Keratinocyte (primary cell): ENCODE measurements at regions not wholly inside any gene's neighbourhood (a gene's known extent, or its start where the extent isn't known, plus 50 kb on each side); places are given as distances from the start of the nearest gene placed in this dataset.

Experiments used
- EZH2 ChIP-seq: IDR thresholded peaks from one replicate; pipeline ENCODE4 v1.6.1; 2012; ENCODE audit warnings: inconsistent platforms, mild to moderate bottlenecking, low read length, moderate library complexity
- TF ChIP-seq, protein P1 (sequence below), 3 experiments: IDR thresholded peaks in 1 of 3; conservative IDR thresholded peaks in 1 of 3; optimal IDR thresholded peaks in 1 of 3; 2 replicates in 2 of 3; 3 replicates in 1 of 3; pipeline versions ENCODE3 to v1.5.1; 2011; ENCODE audit warnings: low read length in 3 of 3, mild to moderate bottlenecking in 3 of 3, moderate library complexity in 2 of 3, control low read depth in 1 of 3, inconsistent platforms in 1 of 3; ENCODE audit not compliant: insufficient read depth in 2 of 3; ENCODE audit errors: extremely low read depth in 1 of 3

DNA sequence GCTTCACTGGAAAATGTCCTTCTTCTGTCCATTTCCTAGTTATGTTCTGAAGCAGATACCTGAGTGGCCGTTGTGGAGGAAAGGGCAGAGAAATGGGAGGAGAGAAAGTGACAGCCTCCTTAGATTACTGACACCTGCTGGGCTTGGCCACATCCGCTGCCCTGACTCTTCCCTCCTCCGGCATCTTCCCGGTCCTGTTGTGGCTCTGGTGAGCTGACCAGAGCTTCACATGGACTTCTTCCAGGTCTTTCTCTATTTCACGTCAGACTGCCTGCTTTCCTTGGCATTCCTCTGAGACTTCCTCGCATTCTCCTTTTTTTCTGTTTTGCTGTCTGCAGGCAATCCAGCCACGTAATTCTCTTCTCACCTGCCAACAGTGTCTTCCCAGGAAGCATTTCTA lies 138.7 kb upstream of the E2F8 start:
- TF ChIP-seq, protein P1, sequence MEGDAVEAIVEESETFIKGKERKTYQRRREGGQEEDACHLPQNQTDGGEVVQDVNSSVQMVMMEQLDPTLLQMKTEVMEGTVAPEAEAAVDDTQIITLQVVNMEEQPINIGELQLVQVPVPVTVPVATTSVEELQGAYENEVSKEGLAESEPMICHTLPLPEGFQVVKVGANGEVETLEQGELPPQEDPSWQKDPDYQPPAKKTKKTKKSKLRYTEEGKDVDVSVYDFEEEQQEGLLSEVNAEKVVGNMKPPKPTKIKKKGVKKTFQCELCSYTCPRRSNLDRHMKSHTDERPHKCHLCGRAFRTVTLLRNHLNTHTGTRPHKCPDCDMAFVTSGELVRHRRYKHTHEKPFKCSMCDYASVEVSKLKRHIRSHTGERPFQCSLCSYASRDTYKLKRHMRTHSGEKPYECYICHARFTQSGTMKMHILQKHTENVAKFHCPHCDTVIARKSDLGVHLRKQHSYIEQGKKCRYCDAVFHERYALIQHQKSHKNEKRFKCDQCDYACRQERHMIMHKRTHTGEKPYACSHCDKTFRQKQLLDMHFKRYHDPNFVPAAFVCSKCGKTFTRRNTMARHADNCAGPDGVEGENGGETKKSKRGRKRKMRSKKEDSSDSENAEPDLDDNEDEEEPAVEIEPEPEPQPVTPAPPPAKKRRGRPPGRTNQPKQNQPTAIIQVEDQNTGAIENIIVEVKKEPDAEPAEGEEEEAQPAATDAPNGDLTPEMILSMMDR (optimal IDR thresholded peaks at IDR 0.05 in 1 of 3, IDR thresholded peaks at IDR 0.05 in 1 of 3, conservative IDR thresholded peaks at IDR 0.05 in 1 of 3; ENCODE audit: extremely low read depth in 1 of 3, insufficient read depth in 2 of 3, low read length in 3 of 3): peak in 1 of 3 experiments; percentile 12
- no peak for TF ChIP-seq EZH2
